ENCODE measurements at regions not wholly inside any gene's neighbourhood (a gene's known extent, or its start where the extent isn't known, plus 50 kb on each side); places are given as distances from the start of the nearest gene placed in this dataset.

DNA sequence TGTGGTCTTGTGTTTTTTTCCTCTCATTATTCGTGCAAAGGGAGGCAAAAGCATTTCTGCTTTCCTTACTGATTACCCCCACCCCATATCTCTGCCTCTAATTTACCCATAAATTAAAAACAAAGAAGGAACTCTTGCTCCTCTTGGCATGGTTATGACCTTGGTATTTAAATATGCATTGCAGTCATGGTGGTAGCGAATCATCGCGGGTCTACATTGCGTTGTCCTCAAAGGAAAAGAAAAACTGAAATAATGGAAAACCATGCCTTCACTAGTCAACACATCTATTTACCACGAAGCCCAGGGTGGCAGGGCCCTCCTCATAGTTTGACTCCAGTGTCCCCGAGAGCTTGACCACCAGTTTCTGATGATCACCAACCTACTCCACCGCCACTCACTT, 126.7 kb upstream of the PARP11 start:
- H3K4me1 ChIP-seq (ENCODE audit: control insufficient read depth in 1 of 2, insufficient read depth in 2 of 2, low read length in 2 of 2), result peaks cover 7 to 19% of the 10 kb centered on the region in 2 donors
- no peaks in the 10 kb centered on the region for H3K36me3 ChIP-seq (ENCODE audit: control insufficient read depth in 1 of 2, insufficient read depth in 2 of 2, low read length in 2 of 2)
- H3K4me3 ChIP-seq (ENCODE audit: low read depth in 1 of 2, low read length in 2 of 2), result no peak overlapping the region
- no peak overlapping the region for H3K27ac ChIP-seq (ENCODE audit: low read depth, low read length)
- no peaks in the 10 kb centered on the region for H3K9me3 ChIP-seq (ENCODE audit: control insufficient read depth in 1 of 2, low read length in 2 of 2)
- H3K27me3 ChIP-seq (ENCODE audit: control insufficient read depth in 1 of 2, insufficient read depth in 2 of 2, low read length in 2 of 2), result no peaks in the 10 kb centered on the region
- no peak overlapping the region for H3K9ac ChIP-seq (ENCODE audit: low read depth in 1 of 2, low read length in 2 of 2)

DNA sequence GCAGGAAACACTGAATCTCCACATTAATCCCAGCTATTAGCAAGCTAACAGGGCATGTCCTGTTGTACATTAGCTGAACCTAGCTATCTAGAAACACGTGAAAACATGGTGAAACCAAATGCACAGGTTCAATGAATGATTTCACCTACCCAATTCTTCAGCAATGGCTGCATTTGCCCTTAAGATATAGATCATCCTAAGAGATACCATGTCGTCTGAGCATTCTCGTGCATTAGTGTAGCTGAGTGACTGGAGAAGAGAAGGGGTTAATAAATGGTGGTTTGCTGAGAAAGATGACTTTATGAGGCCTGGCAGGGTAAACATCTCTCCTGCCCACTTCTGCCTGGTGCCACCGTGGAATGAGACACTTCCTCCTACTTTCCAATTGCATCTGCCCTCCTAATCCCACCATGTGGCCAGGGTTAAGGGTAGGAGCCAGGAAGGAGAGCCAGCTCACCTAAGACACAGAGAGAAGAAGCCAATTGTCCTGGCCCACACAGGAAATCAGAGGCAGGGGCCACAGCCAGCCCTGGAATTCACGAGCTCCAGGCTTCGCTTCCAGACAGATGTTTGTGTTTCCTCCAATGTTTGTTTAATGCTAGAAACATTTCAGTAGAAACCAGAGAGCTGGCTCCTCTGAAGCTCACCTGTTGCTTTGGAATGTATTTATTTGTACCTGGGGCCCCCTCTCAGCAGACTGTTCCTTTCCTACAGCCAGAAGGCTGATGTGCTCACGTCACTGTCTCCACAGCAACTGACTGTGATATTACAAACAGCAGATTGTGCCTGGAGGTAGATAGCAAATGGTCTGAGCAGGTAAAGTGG, 126.0 kb upstream of the PARP11 start:
- no peaks in the 10 kb centered on the region for H3K9me3 ChIP-seq (ENCODE audit: control insufficient read depth in 1 of 2, low read length in 2 of 2)
- H3K9ac ChIP-seq (ENCODE audit: low read depth in 1 of 2, low read length in 2 of 2), result no peak overlapping the region
- no peaks in the 10 kb centered on the region for H3K27me3 ChIP-seq (ENCODE audit: control insufficient read depth in 1 of 2, insufficient read depth in 2 of 2, low read length in 2 of 2)
- no peak overlapping the region for H3K27ac ChIP-seq (ENCODE audit: low read depth, low read length)
- no peaks in the 10 kb centered on the region for H3K36me3 ChIP-seq (ENCODE audit: control insufficient read depth in 1 of 2, insufficient read depth in 2 of 2, low read length in 2 of 2)
- peaks cover 7 to 19% of the 10 kb centered on the region in 2 donors for H3K4me1 ChIP-seq (ENCODE audit: control insufficient read depth in 1 of 2, insufficient read depth in 2 of 2, low read length in 2 of 2)
- no peak overlapping the region for H3K4me3 ChIP-seq (ENCODE audit: low read depth in 1 of 2, low read length in 2 of 2)

DNA sequence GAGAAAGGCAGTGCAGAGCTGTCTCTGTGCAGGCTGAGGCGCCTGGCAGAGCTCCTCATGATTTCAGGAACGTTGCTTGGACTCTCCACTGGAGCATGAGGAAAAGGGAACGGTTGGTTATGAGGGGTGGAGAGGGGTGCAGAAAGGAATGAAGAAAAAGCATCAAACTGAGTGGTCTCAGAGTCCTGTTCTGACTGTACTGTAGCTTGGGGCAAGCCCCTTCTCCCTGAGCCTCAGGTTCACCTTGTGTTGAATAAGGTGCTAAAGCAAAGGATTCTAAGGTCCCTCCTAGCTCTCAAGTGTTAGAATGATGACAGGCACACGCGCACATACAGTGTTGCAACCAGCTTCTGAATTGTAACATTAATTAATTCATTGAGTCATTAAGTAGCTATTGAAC, 125.2 kb upstream of the PARP11 start:
- no peak overlapping the region for H3K27ac ChIP-seq (ENCODE audit: low read depth, low read length)
- H3K9me3 ChIP-seq (ENCODE audit: control insufficient read depth in 1 of 2, low read length in 2 of 2), result no peaks in the 10 kb centered on the region
- H3K9ac ChIP-seq (ENCODE audit: low read depth in 1 of 2, low read length in 2 of 2), result no peak overlapping the region

DNA sequence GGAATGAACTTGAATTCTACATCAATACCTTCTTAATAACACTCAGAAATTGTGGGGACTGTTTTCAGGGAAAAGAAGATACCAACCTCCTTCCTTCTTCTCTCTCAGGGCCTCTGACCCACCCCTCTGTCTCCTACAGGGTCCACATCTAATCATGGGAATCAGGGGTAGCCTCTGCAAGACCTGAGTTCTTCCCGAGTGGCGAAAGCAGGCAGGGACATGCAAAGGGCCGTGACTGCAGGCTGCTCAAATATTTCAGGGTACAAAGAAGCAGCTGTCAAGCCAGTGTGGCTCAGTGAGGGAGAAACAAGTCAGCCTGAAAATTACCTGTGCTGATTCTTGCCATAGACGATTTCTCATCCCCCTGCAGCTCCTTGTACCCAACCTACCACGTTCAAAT, 123.1 kb upstream of the PARP11 start:
- H3K9me3 ChIP-seq (ENCODE audit: control insufficient read depth in 1 of 2, low read length in 2 of 2), result no peaks in the 10 kb centered on the region
- H3K4me1 ChIP-seq (ENCODE audit: control insufficient read depth in 1 of 2, insufficient read depth in 2 of 2, low read length in 2 of 2), result peaks cover 7 to 19% of the 10 kb centered on the region in 2 donors
- no peak overlapping the region for H3K4me3 ChIP-seq (ENCODE audit: low read depth in 1 of 2, low read length in 2 of 2)
- H3K9ac ChIP-seq (ENCODE audit: low read depth in 1 of 2, low read length in 2 of 2), result no peak overlapping the region
- H3K27ac ChIP-seq (ENCODE audit: low read depth, low read length), result no peak overlapping the region
- no peaks in the 10 kb centered on the region for H3K36me3 ChIP-seq (ENCODE audit: control insufficient read depth in 1 of 2, insufficient read depth in 2 of 2, low read length in 2 of 2)
- no peaks in the 10 kb centered on the region for H3K27me3 ChIP-seq (ENCODE audit: control insufficient read depth in 1 of 2, insufficient read depth in 2 of 2, low read length in 2 of 2)

More for the DNA sequence above, 125.2 kb upstream of the PARP11 start:
- Histone ChIP-seq H3K27me3 (ENCODE audit: control insufficient read depth in 1 of 2, insufficient read depth in 2 of 2, low read length in 2 of 2) (no peaks in the 10 kb centered on the region), H3K36me3 (ENCODE audit: control insufficient read depth in 1 of 2, insufficient read depth in 2 of 2, low read length in 2 of 2) (no peaks in the 10 kb centered on the region), H3K4me3 (ENCODE audit: low read depth in 1 of 2, low read length in 2 of 2) (no peak overlapping the region), H3K4me1 (ENCODE audit: control insufficient read depth in 1 of 2, insufficient read depth in 2 of 2, low read length in 2 of 2) (peaks cover 7 to 19% of the 10 kb centered on the region in 2 donors)

DNA sequence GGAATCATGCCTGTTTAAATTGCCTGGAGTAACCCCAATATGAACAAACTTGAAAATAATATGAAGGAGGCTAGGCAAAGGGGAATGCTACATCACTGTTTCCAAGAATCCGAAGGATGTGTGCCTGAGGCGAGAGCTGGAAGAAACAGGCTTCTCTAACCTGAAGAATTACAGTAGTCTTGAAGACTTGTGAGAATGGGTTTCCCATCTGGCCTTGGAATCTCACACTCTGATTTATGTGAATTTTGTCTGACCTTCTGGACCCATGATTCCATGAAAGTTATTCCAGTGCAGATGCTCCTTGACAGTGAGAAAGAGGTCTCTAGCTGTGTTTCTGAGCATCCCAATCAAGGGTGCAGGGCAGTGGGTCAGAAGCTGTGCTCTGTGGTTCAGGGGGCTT, 122.1 kb upstream of the PARP11 start:
- peaks cover 7 to 19% of the 10 kb centered on the region in 2 donors for H3K4me1 ChIP-seq (ENCODE audit: control insufficient read depth in 1 of 2, insufficient read depth in 2 of 2, low read length in 2 of 2)
- H3K9me3 ChIP-seq (ENCODE audit: control insufficient read depth in 1 of 2, low read length in 2 of 2), result no peaks in the 10 kb centered on the region
- no peak overlapping the region for H3K27ac ChIP-seq (ENCODE audit: low read depth, low read length)
- no peaks in the 10 kb centered on the region for H3K27me3 ChIP-seq (ENCODE audit: control insufficient read depth in 1 of 2, insufficient read depth in 2 of 2, low read length in 2 of 2)
- no peak overlapping the region for H3K4me3 ChIP-seq (ENCODE audit: low read depth in 1 of 2, low read length in 2 of 2)
- no peaks in the 10 kb centered on the region for H3K36me3 ChIP-seq (ENCODE audit: control insufficient read depth in 1 of 2, insufficient read depth in 2 of 2, low read length in 2 of 2)
- H3K9ac ChIP-seq (ENCODE audit: low read depth in 1 of 2, low read length in 2 of 2), result no peak overlapping the region

DNA sequence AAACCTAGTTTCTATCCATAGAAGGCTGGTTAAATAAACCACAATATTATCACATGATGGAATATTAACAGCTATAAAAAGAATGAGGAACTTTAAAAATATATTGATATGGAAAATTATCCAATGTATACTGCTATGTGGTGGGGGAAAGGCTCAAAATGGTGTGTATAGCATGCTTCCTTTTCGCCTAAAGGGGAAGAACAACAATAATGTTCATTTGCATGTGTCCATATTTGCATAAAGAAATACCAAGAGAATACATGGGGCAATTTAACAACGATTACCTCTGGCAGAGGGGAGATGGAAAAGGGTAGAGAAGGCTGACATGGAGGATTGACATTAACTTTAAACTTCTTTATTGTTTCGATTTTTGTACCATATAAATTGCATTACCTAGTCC, 121.3 kb upstream of the PARP11 start:
- H3K4me1 ChIP-seq (ENCODE audit: control insufficient read depth in 1 of 2, insufficient read depth in 2 of 2, low read length in 2 of 2), result peaks cover 7 to 14% of the 10 kb centered on the region in 2 donors
- H3K27ac ChIP-seq (ENCODE audit: low read depth, low read length), result no peak overlapping the region
- H3K9me3 ChIP-seq (ENCODE audit: control insufficient read depth in 1 of 2, low read length in 2 of 2), result no peaks in the 10 kb centered on the region
- H3K27me3 ChIP-seq (ENCODE audit: control insufficient read depth in 1 of 2, insufficient read depth in 2 of 2, low read length in 2 of 2), result no peaks in the 10 kb centered on the region
- no peak overlapping the region for H3K4me3 ChIP-seq (ENCODE audit: low read depth in 1 of 2, low read length in 2 of 2)
- H3K9ac ChIP-seq (ENCODE audit: low read depth in 1 of 2, low read length in 2 of 2), result no peak overlapping the region
- H3K36me3 ChIP-seq (ENCODE audit: control insufficient read depth in 1 of 2, insufficient read depth in 2 of 2, low read length in 2 of 2), result no peaks in the 10 kb centered on the region

DNA sequence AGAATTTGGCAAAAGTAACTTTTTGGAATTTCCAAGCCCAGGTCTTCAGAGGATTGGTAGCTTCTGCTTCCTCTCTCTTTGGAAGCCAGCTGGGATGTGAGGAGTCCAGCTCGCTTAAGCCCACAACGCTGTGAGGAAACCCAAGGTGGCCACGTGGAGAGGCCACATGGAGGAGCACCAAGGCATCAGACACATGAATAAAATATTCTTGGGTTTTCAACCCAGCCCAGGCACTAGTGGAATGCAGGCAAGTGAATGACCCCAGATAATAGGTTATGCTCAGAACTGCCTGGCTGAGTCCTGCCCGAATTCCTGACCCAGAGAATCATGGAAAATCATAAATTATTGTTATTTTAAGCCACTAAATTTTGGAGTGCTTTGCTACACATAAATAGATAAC, 119.7 kb upstream of the PARP11 start:
- H3K9ac ChIP-seq (ENCODE audit: low read depth in 1 of 2, low read length in 2 of 2), result no peak overlapping the region
- H3K27me3 ChIP-seq (ENCODE audit: control insufficient read depth in 1 of 2, insufficient read depth in 2 of 2, low read length in 2 of 2), result peaks cover 0 to 5% of the 10 kb centered on the region in 2 donors
- no peaks in the 10 kb centered on the region for H3K36me3 ChIP-seq (ENCODE audit: control insufficient read depth in 1 of 2, insufficient read depth in 2 of 2, low read length in 2 of 2)
- no peaks in the 10 kb centered on the region for H3K9me3 ChIP-seq (ENCODE audit: control insufficient read depth in 1 of 2, low read length in 2 of 2)
- no peaks in the 10 kb centered on the region for H3K4me1 ChIP-seq (ENCODE audit: control insufficient read depth in 1 of 2, insufficient read depth in 2 of 2, low read length in 2 of 2)
- H3K4me3 ChIP-seq (ENCODE audit: low read depth in 1 of 2, low read length in 2 of 2), result no peak overlapping the region
- no peak overlapping the region for H3K27ac ChIP-seq (ENCODE audit: low read depth, low read length)

DNA sequence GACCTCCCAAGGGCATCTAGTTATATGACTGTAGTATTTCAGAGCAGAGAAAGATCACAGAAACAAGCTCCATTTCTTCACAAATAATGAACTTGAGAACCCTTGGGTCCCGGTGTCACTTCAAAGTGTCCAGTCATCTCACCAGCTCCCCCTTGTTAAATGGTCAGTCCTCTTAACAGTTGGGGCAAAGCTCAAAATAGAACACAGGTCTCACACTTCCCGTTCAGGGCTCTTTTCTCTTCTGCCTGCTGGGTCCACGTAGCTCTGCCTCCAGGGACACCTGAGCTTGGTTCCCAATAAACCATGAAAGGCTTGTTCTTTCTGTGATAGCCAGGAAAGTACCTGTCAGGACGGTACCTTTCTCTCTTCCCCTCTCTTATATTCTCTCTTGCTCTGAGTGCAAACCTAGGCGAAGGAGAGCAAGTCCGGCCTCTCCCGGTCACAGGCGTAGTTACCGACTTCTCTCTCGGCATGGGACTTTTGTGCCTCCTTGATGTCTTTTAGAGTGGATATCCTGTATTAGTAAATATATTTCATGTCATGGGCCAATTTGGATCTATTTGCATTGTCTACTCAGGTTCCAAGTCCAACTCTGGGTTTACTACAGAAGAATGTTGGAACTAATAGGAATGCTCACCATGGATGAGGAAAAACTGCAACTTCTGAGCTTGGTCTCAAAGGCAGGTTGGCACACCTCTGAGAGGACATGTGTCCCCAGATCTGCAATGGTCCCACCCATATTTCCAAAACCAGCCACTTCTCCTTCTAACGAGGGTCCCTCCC, 118.8 kb upstream of the PARP11 start:
- Histone ChIP-seq H3K4me1 (ENCODE audit: control insufficient read depth in 1 of 2, insufficient read depth in 2 of 2, low read length in 2 of 2) (no peaks in the 10 kb centered on the region), H3K36me3 (ENCODE audit: control insufficient read depth in 1 of 2, insufficient read depth in 2 of 2, low read length in 2 of 2) (no peaks in the 10 kb centered on the region), H3K27me3 (ENCODE audit: control insufficient read depth in 1 of 2, insufficient read depth in 2 of 2, low read length in 2 of 2) (peaks cover 0 to 5% of the 10 kb centered on the region in 2 donors), H3K27ac (ENCODE audit: low read depth, low read length) (no peak overlapping the region), H3K9me3 (ENCODE audit: control insufficient read depth in 1 of 2, low read length in 2 of 2) (no peaks in the 10 kb centered on the region), H3K9ac (ENCODE audit: low read depth in 1 of 2, low read length in 2 of 2) (no peak overlapping the region), H3K4me3 (ENCODE audit: low read depth in 1 of 2, low read length in 2 of 2) (no peak overlapping the region)

DNA sequence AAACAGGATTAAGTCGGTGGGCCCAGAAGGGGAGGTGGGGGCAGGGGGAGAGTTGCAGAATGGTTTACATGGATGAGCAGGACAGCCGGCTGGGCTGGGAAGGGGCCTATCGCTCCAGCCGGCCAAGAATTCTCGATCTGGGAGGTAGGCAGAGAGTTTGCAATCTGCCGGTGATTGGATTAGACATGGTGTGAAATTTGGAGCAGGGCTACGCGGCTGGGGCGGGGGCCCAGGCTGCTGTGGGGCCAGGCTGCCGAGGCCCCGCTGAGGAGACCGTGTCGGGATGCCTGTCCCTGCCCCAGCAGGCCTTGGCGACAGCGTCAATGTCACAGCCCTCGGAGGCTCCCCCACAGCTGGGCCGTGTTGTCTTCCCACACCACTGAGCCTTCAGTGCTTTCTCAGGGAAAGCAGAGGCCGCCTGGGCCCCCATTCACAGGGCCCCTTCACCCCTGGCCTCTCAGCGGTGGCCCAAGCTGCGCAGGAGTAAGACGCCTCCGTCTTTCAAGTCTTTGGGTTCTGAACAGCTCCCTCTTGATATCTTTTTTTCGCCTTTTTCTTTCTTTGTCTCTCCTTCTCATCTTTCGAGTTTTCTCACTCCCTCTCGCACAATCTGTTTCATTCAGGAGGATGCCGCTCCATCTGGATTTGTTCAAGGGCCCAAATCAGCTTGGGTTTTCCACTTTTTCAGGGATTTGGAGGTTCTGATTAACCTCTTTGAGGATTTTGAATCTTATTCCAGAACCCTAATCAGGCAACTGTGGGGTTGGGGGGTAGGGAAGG, 117.5 kb upstream of the PARP11 start:
- Histone ChIP-seq H3K9ac (ENCODE audit: low read depth in 1 of 2, low read length in 2 of 2) (no peak overlapping the region), H3K9me3 (ENCODE audit: control insufficient read depth in 1 of 2, low read length in 2 of 2) (no peaks in the 10 kb centered on the region), H3K27me3 (ENCODE audit: control insufficient read depth in 1 of 2, insufficient read depth in 2 of 2, low read length in 2 of 2) (peaks cover 0 to 5% of the 10 kb centered on the region in 2 donors), H3K4me3 (ENCODE audit: low read depth in 1 of 2, low read length in 2 of 2) (no peak overlapping the region), H3K4me1 (ENCODE audit: control insufficient read depth in 1 of 2, insufficient read depth in 2 of 2, low read length in 2 of 2) (no peaks in the 10 kb centered on the region), H3K27ac (ENCODE audit: low read depth, low read length) (no peak overlapping the region), H3K36me3 (ENCODE audit: control insufficient read depth in 1 of 2, insufficient read depth in 2 of 2, low read length in 2 of 2) (no peaks in the 10 kb centered on the region)

DNA sequence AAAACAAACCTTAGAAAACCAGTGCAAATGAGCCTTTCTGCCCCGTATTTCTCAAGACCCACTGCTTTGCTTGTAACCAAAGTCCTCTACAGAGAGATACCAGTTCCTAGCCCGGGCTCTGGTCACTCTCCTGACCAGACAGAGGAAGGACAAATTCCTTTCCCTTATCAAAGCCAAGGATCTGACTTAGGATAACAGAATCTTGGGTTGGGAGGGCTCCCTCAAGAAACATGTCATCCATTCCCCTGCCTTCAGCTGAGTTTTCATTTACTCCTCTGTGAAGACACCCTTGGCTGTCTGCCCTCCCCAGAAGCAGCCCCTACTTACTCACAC, 116.0 kb upstream of the PARP11 start:
- Histone ChIP-seq H3K36me3 (ENCODE audit: control insufficient read depth in 1 of 2, insufficient read depth in 2 of 2, low read length in 2 of 2) (no peaks in the 10 kb centered on the region), H3K4me3 (ENCODE audit: low read depth in 1 of 2, low read length in 2 of 2) (no peak overlapping the region), H3K9ac (ENCODE audit: low read depth in 1 of 2, low read length in 2 of 2) (no peak overlapping the region), H3K9me3 (ENCODE audit: control insufficient read depth in 1 of 2, low read length in 2 of 2) (no peaks in the 10 kb centered on the region), H3K27me3 (ENCODE audit: control insufficient read depth in 1 of 2, insufficient read depth in 2 of 2, low read length in 2 of 2) (peaks cover 0 to 5% of the 10 kb centered on the region in 2 donors), H3K4me1 (ENCODE audit: control insufficient read depth in 1 of 2, insufficient read depth in 2 of 2, low read length in 2 of 2) (no peaks in the 10 kb centered on the region), H3K27ac (ENCODE audit: low read depth, low read length) (no peak overlapping the region)
